GM21825 (cell line): ENCODE measurements at regions not wholly inside any gene's neighbourhood (a gene's known extent, or its start where the extent isn't known, plus 50 kb on each side); places are given as distances from the start of the nearest gene placed in this dataset.
"Not testable (repeated sequence)": the region's sequence is repeated elsewhere in the genome, so short reads cannot be mapped to it uniquely, and the experiment has no call there.

Experiments used
- ATAC-seq: cut with Tn5 transposase; IDR thresholded peaks from one replicate; pipeline ENCODE4 v1.9.1; 2021; ENCODE audit warnings: mild to moderate bottlenecking, moderate library complexity; ENCODE audit not compliant: unreplicated experiment

DNA sequence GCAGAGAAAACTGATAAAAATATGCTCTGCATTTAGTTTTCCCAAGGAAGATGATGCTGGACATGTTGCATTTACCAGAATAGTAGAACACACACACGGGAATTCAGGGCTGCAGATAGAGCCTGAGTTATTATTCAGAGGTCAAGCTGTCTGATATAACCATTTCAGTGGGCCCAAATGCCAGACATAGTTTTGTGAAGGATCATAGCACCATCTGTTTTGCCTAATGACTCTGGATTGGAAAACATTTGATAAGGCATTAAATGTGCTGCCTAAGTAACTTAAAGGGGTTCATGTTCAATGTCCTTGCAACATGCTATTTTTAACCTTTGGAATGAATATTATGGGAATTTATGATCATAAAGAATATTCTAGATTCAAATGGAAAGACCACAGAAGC lies 666.2 kb downstream of the PRIM2 start:
- ATAC-seq, result not testable (repeated sequence)

DNA sequence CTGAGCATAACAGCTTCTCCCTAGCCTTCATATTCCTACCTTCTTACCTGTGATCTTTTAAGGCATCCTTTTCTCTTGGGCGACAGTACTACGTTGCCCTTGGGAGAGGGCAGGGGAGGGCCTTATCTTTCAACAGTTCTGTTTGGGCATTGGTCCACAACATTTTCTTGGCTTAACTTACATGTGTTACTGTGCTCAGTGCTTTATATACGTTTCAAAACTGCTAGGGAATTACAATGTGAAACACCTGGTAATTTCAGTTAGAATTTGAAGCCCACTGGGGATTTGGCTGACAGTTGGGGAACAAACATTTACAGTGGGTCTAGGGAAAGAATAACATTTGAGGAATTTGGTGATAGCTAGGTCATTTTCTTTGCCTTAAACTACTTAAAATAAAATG lies 667.1 kb downstream of the PRIM2 start:
- not testable (repeated sequence) for ATAC-seq

DNA sequence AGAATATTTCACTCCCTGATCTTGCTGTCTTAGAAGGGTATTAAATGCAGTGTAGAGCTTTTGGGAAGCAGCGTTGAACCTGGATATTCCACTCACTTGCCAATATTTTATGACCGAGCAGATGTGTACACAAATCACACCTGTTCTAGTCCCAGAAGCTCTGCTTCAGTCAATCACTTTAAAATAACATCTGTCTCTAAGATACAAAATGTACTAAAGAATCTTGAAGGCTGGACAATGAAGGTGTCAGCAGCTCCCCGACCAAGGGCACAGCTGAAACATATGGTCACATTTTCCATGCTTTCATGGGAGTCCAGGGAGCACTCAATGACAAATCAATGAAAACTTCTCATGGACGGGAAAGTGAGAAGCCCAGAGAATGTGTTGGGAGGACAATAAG lies 668.3 kb downstream of the PRIM2 start:
- ATAC-seq, result not testable (repeated sequence)

GRCh38 chr6:57986584-57986983 lies 669.2 kb downstream of the PRIM2 start:
- peak; percentile 100 for ATAC-seq

DNA sequence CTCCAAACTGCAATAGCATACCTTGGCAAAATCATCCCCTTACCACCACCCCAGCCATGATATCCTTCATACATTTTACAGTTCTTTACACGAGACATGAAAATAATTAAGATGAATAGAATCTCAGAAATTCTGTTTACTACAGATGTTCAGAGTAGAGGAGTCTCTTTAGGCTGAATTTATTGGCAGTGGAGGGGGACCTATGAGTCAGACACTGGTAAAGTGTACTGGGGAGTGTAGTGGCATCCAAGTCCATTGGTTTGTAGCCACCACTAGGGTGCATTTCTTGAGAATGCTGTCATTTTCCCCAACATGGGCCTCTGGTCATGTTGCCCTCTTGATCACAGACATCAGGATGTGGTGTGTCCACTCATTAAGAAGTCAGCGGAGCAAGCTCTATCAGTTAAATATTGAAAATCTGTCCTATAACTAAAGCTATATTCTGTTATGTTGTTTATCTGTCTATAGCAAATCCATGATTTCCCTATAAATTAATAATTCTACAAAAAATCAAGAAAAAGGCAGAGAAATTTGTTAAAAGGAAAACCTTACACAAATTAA lies 672.2 kb downstream of the PRIM2 start:
- ATAC-seq, result not testable (repeated sequence)

GRCh38 chr6:57998858-57999619 lies 681.6 kb downstream of the PRIM2 start:
- ATAC-seq, result not testable (repeated sequence)

DNA sequence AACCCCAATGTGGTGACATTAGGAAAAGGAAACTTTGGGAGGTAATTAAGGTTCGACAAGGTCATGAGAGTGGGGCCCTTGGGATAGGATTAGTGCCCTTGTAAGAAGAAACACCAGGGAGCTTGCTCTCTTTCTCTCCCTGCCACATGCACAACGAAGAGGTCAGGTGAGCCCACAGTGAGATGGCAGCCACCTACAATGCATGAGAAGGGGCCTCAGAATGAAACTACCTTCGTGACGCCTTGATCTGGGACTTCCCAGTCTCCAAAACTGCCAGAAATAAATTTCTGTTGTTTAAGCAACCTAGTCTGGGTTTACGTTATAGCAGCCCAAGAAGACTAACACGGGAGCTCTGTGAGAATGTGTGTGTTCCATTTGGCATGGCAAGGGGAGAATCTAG lies 682.8 kb downstream of the PRIM2 start:
- ATAC-seq, result not testable (repeated sequence)

DNA sequence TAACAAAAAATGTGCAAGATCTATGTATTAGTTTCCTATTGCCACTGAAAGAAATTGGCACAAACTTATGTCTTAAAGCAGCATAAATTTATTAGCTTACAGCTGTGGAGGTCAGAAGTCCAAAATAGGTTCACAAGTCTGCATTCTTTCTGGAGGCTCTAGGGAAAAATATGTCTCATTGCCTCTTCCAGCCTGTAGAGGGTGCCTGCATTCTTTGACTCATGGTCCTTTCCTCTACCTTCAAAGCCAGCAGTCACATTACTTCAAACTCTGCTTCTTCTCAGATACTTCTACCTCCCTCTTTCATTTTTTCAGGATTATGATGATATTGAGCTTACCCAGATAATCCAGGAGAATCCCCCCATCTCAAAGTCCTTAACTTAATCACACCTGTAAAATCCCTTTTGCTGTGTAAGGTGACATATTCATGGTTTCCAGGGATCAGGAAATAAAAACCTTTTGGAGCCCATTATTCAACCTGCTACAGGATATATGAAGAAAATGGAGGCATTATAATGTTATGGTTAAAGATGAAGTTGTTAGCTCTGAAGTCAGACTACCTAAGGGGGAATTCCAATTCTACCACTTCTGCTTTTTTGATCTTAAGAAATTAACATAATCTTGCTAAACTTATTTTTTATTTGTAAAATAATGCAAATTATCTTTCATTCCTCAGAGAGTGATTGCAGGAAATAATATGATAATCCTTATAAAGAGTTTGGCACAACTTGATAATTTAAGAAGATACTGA lies 686.2 kb downstream of the PRIM2 start:
- not testable (repeated sequence) for ATAC-seq

- not testable (repeated sequence) for ATAC-seq
Observed at GRCh38 chr6:58007334-58008000, 690.0 kb downstream of the PRIM2 start.

GRCh38 chr6:58008001-58008335 lies 690.5 kb downstream of the PRIM2 start:
- ATAC-seq, result not testable (repeated sequence)

- not testable (repeated sequence) for ATAC-seq
Observed at GRCh38 chr6:58011954-58012600, 694.6 kb downstream of the PRIM2 start.

GRCh38 chr6:58016614-58017013 lies 699.2 kb downstream of the PRIM2 start:
- not testable (repeated sequence) for ATAC-seq

GRCh38 chr6:58028188-58028587 lies 710.8 kb downstream of the PRIM2 start:
- not testable (repeated sequence) for ATAC-seq

DNA sequence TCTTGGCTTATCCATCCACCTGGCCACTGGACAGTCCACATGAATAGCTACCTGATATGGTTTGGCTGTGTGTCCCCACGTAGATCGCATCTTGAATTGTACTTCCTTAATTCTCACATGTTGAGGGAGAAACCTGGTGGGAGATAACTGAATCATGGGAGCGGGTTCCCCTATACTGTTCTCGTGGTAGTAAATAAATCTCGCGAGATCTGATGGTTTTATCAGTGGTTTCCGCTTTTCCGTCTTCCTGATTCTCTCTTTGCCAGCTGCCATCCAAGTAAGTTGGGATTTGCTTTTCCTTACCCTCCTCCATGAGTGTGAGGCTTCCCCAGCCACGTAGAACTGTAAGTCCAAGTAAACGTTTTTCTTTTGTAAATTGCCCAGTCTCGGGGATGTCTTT lies 720.8 kb downstream of the PRIM2 start:
- ATAC-seq, result not testable (repeated sequence)

DNA sequence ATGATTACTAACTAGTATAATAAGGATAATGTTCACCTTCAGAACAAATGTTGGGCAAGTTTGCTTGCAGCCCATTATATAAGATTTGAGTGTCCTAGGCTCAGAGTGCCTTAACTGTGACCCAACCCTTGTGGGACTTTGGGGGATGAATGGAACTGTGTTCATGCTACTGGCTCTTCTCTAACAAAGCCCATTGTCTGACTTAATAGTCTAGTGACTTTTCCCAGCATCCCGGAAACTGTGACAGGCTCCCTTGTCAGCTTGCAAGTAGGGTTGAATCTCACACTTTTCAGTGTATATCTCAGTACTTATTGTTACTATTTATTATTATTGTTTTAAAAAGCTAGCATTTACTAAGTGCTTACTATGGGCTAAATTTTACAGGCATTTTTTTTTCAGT lies 729.2 kb downstream of the PRIM2 start:
- not testable (repeated sequence) for ATAC-seq

DNA sequence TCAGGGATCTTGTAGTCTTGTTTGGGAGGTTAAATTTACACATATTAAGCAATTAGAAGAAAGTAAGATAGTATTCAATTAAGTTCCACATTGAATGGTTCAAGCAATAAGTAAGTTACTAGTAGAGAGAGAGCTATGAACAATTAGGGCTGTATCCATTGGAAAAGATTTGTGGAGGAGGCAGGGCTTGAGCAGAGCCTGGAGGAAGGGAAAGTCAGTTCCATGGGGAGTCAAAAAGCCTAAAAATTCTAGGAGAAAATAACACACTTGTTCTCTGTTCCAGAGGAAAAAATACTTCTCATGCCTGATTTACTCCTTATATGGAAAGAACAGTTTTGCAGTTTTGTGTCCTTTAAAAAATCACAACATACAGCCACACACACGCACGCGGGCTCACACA lies 730.0 kb downstream of the PRIM2 start:
- ATAC-seq, result not testable (repeated sequence)

DNA sequence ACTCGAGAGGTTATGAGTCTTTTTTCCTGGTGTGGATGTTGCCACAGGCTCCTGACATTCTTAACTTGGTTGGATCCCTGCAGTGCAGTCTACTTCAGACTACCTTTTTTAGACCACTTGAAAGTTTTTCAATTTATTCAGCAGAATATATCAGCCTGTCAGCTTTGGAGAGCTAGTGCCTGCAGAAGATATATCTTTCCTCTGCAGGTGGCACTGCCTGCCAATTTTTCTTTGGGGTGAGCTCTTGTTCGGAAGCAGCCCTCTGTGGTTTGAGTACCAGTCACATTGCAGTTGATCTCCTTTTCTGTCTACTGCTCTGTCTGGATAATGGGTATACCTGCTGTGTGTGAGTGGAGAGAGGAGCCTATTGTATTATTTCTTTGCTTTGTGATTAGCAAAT lies 730.4 kb downstream of the PRIM2 start:
- ATAC-seq, result not testable (repeated sequence)

- not testable (repeated sequence) for ATAC-seq
Observed at GRCh38 chr6:58055465-58056176, 738.2 kb downstream of the PRIM2 start.

DNA sequence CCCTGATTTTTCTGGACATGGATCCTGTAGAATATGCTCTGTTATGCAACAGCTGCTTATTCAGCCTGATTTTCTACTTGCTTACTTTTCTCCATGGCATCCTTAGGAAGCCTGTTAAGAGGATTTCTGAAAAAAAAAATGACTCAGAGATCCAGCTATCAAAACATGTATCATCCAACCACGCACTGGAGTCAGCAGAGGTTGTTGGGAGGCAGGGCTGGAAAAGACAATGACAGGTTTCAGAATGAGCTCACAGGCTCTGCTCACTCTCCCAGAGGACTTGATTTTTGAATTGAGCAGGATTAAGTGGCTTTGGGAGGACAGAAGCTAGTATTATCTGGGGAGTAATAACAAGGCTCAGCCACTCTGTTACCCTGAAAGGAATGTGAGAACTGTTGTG lies 742.3 kb downstream of the PRIM2 start:
- not testable (repeated sequence) for ATAC-seq

DNA sequence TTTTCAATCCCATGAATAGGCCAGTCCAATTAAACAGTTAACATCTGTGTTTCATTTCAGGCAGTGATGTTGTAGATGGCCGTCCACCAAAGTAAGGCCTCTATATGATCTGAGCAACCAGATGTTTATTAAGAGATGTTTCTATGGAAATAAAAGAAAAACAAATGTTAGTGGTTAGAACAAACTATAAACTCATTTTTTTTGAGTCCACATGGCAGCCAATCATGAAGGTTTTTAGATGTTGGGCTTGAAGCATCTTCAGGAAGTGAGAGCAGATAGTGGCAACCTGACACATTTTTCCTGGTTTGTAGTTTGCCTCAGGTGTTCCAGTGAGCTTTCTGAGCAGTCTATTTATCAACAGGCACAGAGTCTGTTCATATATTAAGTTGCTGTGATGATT lies 746.1 kb downstream of the PRIM2 start:
- not testable (repeated sequence) for ATAC-seq
